ENCODE measurements at regions not wholly inside any gene's neighbourhood (a gene's known extent, or its start where the extent isn't known, plus 50 kb on each side); places are given as distances from the start of the nearest gene placed in this dataset.

DNA sequence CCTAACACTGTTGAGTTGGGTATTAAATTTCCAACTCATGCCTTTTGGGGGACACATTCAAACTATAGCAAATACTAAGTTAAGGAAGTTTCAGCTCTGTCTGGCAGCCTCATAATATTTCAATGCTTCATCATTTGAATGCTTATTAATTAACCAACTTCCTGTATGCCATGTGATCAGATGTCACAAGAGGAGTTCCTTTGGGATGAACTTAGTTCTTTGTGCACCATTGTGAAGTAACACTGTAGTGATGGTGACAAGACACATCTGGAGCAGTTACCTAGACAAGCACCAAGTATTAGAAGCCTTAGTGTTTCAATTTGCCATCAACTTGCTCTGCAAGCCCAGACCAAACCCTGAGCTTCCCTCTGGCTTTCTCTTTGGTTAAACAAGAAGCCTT lies 90.7 kb upstream of the IL12B start:
- DNase-seq (ENCODE audit: extremely low read depth in 1 of 4, low spot score in 3 of 4) (no peak), ATAC-seq (no peak), FAIRE-seq (no peak)
- Histone ChIP-seq H3K4me1 (replicated peaks in 1 of 2; ENCODE audit: control insufficient read depth in 2 of 2, insufficient read depth in 2 of 2, low read length in 2 of 2) (no peaks in the 10 kb centered on the region), H3K9me3 (replicated peaks; ENCODE audit: control insufficient read depth, insufficient read depth, low read depth, low read length) (no peaks in the 10 kb centered on the region), H3K9me1 (ENCODE audit: control insufficient read depth, insufficient read depth, low read length) (no peaks in the 10 kb centered on the region), H3K4me2 (ENCODE audit: insufficient read depth, low read length) (no peak overlapping the region), H3K9ac (ENCODE audit: insufficient read depth in 1 of 2, low read depth in 2 of 2, low read length in 2 of 2) (no peak overlapping the region), H3K27ac (ENCODE audit: extremely low read depth, low read depth, low read length) (no peak overlapping the region), H3K36me3 (ENCODE audit: control insufficient read depth, insufficient read depth, low read length) (no peaks in the 10 kb centered on the region), H3K4me3 (no peak overlapping the region), H4K20me1 (replicated peaks; ENCODE audit: control insufficient read depth, insufficient read depth, low read length) (no peaks in the 10 kb centered on the region), H3K79me2 (ENCODE audit: control insufficient read depth, insufficient read depth, low read length) (no peaks in the 10 kb centered on the region), H2AFZ (ENCODE audit: low read depth, low read length) (no peak overlapping the region), H3K27me3 (ENCODE audit: control insufficient read depth in 2 of 2, insufficient read depth in 2 of 2, low read length in 2 of 2) (no peaks in the 10 kb centered on the region; a peak in 1 of 5 replicates)
- ChIA-PET CTCF (ENCODE audit: low intra/inter-chr PET ratio) (no interaction called here), POLR2A (no interaction called here)
- intact Hi-C loops (cut with micrococcal nuclease) (loop anchor here (5.0 kb wide), 1 partner anchor 89 kb away; the partner anchor contains the start of gene IL12B), in situ Hi-C loops (cut with MboI) (loop anchor here (10.0 kb wide), 1 partner anchor 256 kb away; no protein-coding TSS in a partner anchor)
- no TSS peak for BruUV-seq (replicated peaks)
- TF ChIP-seq, protein P1, sequence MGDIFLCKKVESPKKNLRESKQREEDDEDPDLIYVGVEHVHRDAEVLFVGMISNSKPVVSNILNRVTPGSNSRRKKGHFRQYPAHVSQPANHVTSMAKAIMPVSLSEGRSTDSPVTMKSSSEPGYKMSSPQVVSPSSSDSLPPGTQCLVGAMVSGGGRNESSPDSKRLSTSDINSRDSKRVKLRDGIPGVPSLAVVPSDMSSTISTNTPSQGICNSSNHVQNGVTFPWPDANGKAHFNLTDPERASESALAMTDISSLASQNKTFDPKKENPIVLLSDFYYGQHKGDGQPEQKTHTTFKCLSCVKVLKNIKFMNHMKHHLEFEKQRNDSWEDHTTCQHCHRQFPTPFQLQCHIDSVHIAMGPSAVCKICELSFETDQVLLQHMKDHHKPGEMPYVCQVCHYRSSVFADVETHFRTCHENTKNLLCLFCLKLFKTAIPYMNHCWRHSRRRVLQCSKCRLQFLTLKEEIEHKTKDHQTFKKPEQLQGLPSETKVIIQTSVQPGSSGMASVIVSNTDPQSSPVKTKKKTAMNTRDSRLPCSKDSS (IDR thresholded peaks at IDR 0.05; ENCODE audit: low read depth, partially characterized antibody) = no peak
- TF ChIP-seq, protein P2, sequence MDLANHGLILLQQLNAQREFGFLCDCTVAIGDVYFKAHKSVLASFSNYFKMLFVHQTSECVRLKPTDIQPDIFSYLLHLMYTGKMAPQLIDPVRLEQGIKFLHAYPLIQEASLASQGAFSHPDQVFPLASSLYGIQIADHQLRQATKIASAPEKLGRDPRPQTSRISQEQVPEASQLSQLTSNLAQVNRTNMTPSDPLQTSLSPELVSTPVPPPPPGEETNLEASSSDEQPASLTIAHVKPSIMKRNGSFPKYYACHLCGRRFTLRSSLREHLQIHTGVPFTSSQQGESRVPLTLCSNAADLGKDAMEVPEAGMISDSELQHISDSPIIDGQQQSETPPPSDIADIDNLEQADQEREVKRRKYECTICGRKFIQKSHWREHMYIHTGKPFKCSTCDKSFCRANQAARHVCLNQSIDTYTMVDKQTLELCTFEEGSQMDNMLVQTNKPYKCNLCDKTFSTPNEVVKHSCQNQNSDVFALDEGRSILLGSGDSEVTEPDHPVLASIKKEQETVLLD (IDR thresholded peaks at IDR 0.05) = no peak
- no peak for TF ChIP-seq ZNF408 (CRISPR knock-in tag; IDR thresholded peaks at IDR 0.05; ENCODE audit: low read depth)
- TF ChIP-seq ZNF165 (CRISPR knock-in tag; IDR thresholded peaks at IDR 0.05; ENCODE audit: borderline replicate concordance) = no peak
- no peak for TF ChIP-seq HNRNPH1 (optimal IDR thresholded peaks at IDR 0.05; ENCODE audit: low read depth, low read length)
- TF ChIP-seq KLF6 (CRISPR knock-in tag; IDR thresholded peaks at IDR 0.05; ENCODE audit: borderline replicate concordance) = no peak
- no peak for TF ChIP-seq HNRNPL (IDR thresholded peaks at IDR 0.05; ENCODE audit: low read depth, low read length)
- TF ChIP-seq HDGF (IDR thresholded peaks at IDR 0.05) = no peak
